Keratinocyte (primary cell): ENCODE measurements at regions not wholly inside any gene's neighbourhood (a gene's known extent, or its start where the extent isn't known, plus 50 kb on each side); places are given as distances from the start of the nearest gene placed in this dataset.

Experiments
- DNase-seq: peaks from one replicate; pipeline ENCODE4 v3.0.0-alpha.2; 2011; ENCODE audit warnings: low read depth, missing footprints, low spot score
- FAIRE-seq: peaks from 2 replicates; lab custom pipeline; 2011; peaks lifted over from hg19 to GRCh38; lab: Jason Lieb, UNC
- H2AFZ ChIP-seq: 2 replicates; pipeline ENCODE4 v1.6.0; 2012; ENCODE audit warnings: low read length, control low read depth, inconsistent platforms; ENCODE audit not compliant: control insufficient read depth
- H3K27ac ChIP-seq: 2 replicates; pipeline ENCODE4 v1.5.1; 2011; ENCODE audit warnings: low read length; ENCODE audit not compliant: control insufficient read depth, insufficient read depth
- H3K27me3 ChIP-seq: 3 replicates; pipeline ENCODE4 v1.6.0; 2011; ENCODE audit warnings: low read length; ENCODE audit not compliant: control insufficient read depth, insufficient read depth; ENCODE audit errors: extremely low read depth
- H3K36me3 ChIP-seq, 2 experiments: 2 replicates in 1 of 2; 3 replicates in 1 of 2; pipeline ENCODE4 v1.5.1; 2011; ENCODE audit warnings: low read length in 2 of 2, mild to moderate bottlenecking in 1 of 2; ENCODE audit not compliant: control insufficient read depth in 2 of 2, insufficient read depth in 2 of 2; ENCODE audit errors: extremely low read depth in 1 of 2
- H3K4me1 ChIP-seq: 3 replicates; pipeline ENCODE4 v1.5.1; 2011; ENCODE audit warnings: low read length; ENCODE audit not compliant: control insufficient read depth, insufficient read depth; ENCODE audit errors: extremely low read depth
- H3K4me2 ChIP-seq: 3 replicates; pipeline ENCODE4 v1.6.0; 2011; ENCODE audit warnings: low read depth, low read length; ENCODE audit not compliant: control insufficient read depth, insufficient read depth; ENCODE audit errors: extremely low read depth
- H3K4me3 ChIP-seq, 3 experiments: fragments of 200-600 bp in 1 of 3; sonication (generic) in 1 of 3; 2 replicates in 2 of 3; 3 replicates in 1 of 3; pipeline ENCODE4 v1.5.1; 2011 to 2016; ENCODE audit warnings: low read length in 3 of 3, mild to moderate bottlenecking in 3 of 3, control low read depth in 2 of 3, inconsistent platforms in 1 of 3, low read depth in 1 of 3, mixed read lengths in 1 of 3, mixed run types in 1 of 3, moderate library complexity in 1 of 3; ENCODE audit not compliant: control insufficient read depth in 2 of 3, insufficient read depth in 2 of 3; ENCODE audit errors: extremely low read depth in 1 of 3
- H3K79me2 ChIP-seq: 2 replicates; pipeline ENCODE4 v1.6.0; 2012; ENCODE audit warnings: low read length; ENCODE audit not compliant: control insufficient read depth, insufficient read depth
- H3K9ac ChIP-seq: 3 replicates; pipeline ENCODE4 v1.6.0; 2011; ENCODE audit warnings: low read length; ENCODE audit not compliant: control insufficient read depth, insufficient read depth; ENCODE audit errors: extremely low read depth
- H3K9me1 ChIP-seq: 3 replicates; pipeline ENCODE4 v1.6.0; 2011; ENCODE audit warnings: low read length; ENCODE audit not compliant: control insufficient read depth, insufficient read depth; ENCODE audit errors: extremely low read depth
- H3K9me3 ChIP-seq: 2 replicates; pipeline ENCODE4 v1.5.1; 2012; ENCODE audit warnings: low read depth, low read length; ENCODE audit not compliant: control insufficient read depth
- H4K20me1 ChIP-seq: 3 replicates; pipeline ENCODE4 v1.6.0; 2011; ENCODE audit warnings: low read length; ENCODE audit not compliant: control insufficient read depth, insufficient read depth; ENCODE audit errors: extremely low read depth
- CTCF ChIP-seq, 3 experiments: IDR thresholded peaks in 1 of 3; conservative IDR thresholded peaks in 1 of 3; optimal IDR thresholded peaks in 1 of 3; 2 replicates in 2 of 3; 3 replicates in 1 of 3; pipeline versions ENCODE3 to v1.5.1; 2011; ENCODE audit warnings: low read length in 3 of 3, mild to moderate bottlenecking in 3 of 3, moderate library complexity in 2 of 3, control low read depth in 1 of 3, inconsistent platforms in 1 of 3; ENCODE audit not compliant: insufficient read depth in 2 of 3; ENCODE audit errors: extremely low read depth in 1 of 3
- EZH2 ChIP-seq: IDR thresholded peaks from one replicate; pipeline ENCODE4 v1.6.1; 2012; ENCODE audit warnings: inconsistent platforms, mild to moderate bottlenecking, low read length, moderate library complexity
- dilution Hi-C: fragments of 300-500 bp; cut with MboI; formaldehyde crosslinking; loops from one replicate; pipeline ENCODE4 v1.7.0; 2020; ENCODE audit warnings: low sequenced_read_pairs; ENCODE audit not compliant: extremely low pct_ligation_motif_present

GRCh38 chr2:176560296-176560695 lies 291.1 kb downstream of the MTX2 start:
- FAIRE-seq (no peak), DNase-seq (no peak)
- H3K36me3 ChIP-seq: no peaks in the 10 kb centered on the region
- no peaks in the 10 kb centered on the region for H3K9me1 ChIP-seq
- no peaks in the 10 kb centered on the region for H4K20me1 ChIP-seq
- H3K9me3 ChIP-seq: no peaks in the 10 kb centered on the region
- H3K9ac ChIP-seq: no peak overlapping the region
- no peak overlapping the region for H2AFZ ChIP-seq
- no peak overlapping the region for H3K4me2 ChIP-seq
- TF ChIP-seq EZH2 (no peak), CTCF (optimal IDR thresholded peaks at IDR 0.05 in 1 of 3, IDR thresholded peaks at IDR 0.05 in 1 of 3, conservative IDR thresholded peaks at IDR 0.05 in 1 of 3; ENCODE audit: extremely low read depth in 1 of 3, insufficient read depth in 2 of 3, low read length in 3 of 3) (no peak)
- dilution Hi-C loops: no loop called here
- H3K4me3 ChIP-seq: no peak overlapping the region
- H3K79me2 ChIP-seq: no peaks in the 10 kb centered on the region
- no peak overlapping the region for H3K27ac ChIP-seq
- H3K4me1 ChIP-seq: no peaks in the 10 kb centered on the region
- H3K27me3 ChIP-seq: peaks cover 13% of the 10 kb centered on the region

- TF ChIP-seq CTCF (optimal IDR thresholded peaks at IDR 0.05 in 1 of 3, IDR thresholded peaks at IDR 0.05 in 1 of 3, conservative IDR thresholded peaks at IDR 0.05 in 1 of 3; ENCODE audit: extremely low read depth in 1 of 3, insufficient read depth in 2 of 3, low read length in 3 of 3): no peak
- Histone ChIP-seq H3K79me2 (no peaks in the 10 kb centered on the region), H2AFZ (no peak overlapping the region), H3K4me3 (no peak overlapping the region), H3K27me3 (peaks cover 13% of the 10 kb centered on the region), H3K4me1 (no peaks in the 10 kb centered on the region), H3K36me3 (no peaks in the 10 kb centered on the region), H3K4me2 (no peak overlapping the region), H3K9me3 (no peaks in the 10 kb centered on the region), H3K27ac (no peak overlapping the region), H3K9me1 (no peaks in the 10 kb centered on the region), H4K20me1 (no peaks in the 10 kb centered on the region), H3K9ac (no peak overlapping the region)
- no peak for DNase-seq
- dilution Hi-C loops: no loop called here
- FAIRE-seq: no peak
Measured at GRCh38 chr2:176561706-176562105, 292.5 kb downstream of the MTX2 start.
